HG02678 (cell line): ENCODE measurements at regions not wholly inside any gene's neighbourhood (a gene's known extent, or its start where the extent isn't known, plus 50 kb on each side); places are given as distances from the start of the nearest gene placed in this dataset.
A peak's percentile ranks its signal among the peaks of the same experiment; 100 is the strongest.

ENCODE experiments used
- ATAC-seq: cut with Tn5 transposase; IDR thresholded peaks from one replicate; pipeline ENCODE4 v1.9.1; 2021; ENCODE audit warnings: mild to moderate bottlenecking, moderate library complexity; ENCODE audit not compliant: unreplicated experiment

GRCh38 chr3:94179059-94179458 lies 116.2 kb downstream of the NSUN3 start:
- no peak for ATAC-seq

GRCh38 chr3:94183551-94183950 lies 120.7 kb downstream of the NSUN3 start:
- ATAC-seq: no peak

GRCh38 chr3:94184781-94185180 lies 121.9 kb downstream of the NSUN3 start:
- ATAC-seq: no peak

- ATAC-seq: no peak
Measured at GRCh38 chr3:94185753-94186152, 122.9 kb downstream of the NSUN3 start.

- ATAC-seq: no peak
Measured at GRCh38 chr3:94187697-94188096, 124.8 kb downstream of the NSUN3 start.

GRCh38 chr3:94195381-94195780 lies 132.5 kb downstream of the NSUN3 start:
- no peak for ATAC-seq

GRCh38 chr3:94206291-94206690 lies 143.4 kb downstream of the NSUN3 start:
- no peak for ATAC-seq

- ATAC-seq: no peak
Measured at GRCh38 chr3:94210256-94210655, 147.4 kb downstream of the NSUN3 start.

GRCh38 chr3:94217406-94217805 lies 154.5 kb downstream of the NSUN3 start:
- no peak for ATAC-seq

GRCh38 chr3:94220426-94220825 lies 157.6 kb downstream of the NSUN3 start:
- no peak for ATAC-seq

- ATAC-seq: no peak
Measured at GRCh38 chr3:94221829-94222228, 159.0 kb downstream of the NSUN3 start.

GRCh38 chr3:94225148-94225865 lies 162.4 kb downstream of the NSUN3 start:
- ATAC-seq: no peak

- no peak for ATAC-seq
Measured at GRCh38 chr3:94226078-94226477, 163.2 kb downstream of the NSUN3 start.

GRCh38 chr3:94232921-94233320 lies 170.1 kb downstream of the NSUN3 start:
- no peak for ATAC-seq

- ATAC-seq: peak; percentile 86
Measured at GRCh38 chr3:94234177-94234788, 171.4 kb downstream of the NSUN3 start.

- ATAC-seq: no peak
Measured at GRCh38 chr3:94241986-94242385, 179.1 kb downstream of the NSUN3 start.

- no peak for ATAC-seq
Measured at GRCh38 chr3:94246171-94246570, 183.3 kb downstream of the NSUN3 start.

GRCh38 chr3:94248042-94248441 lies 185.2 kb downstream of the NSUN3 start:
- ATAC-seq: no peak

GRCh38 chr3:94249491-94250079 lies 186.7 kb downstream of the NSUN3 start:
- ATAC-seq: peak; percentile 94

GRCh38 chr3:94251566-94251965 lies 188.7 kb downstream of the NSUN3 start:
- no peak for ATAC-seq

- ATAC-seq: no peak
Measured at GRCh38 chr3:94252316-94252715, 189.5 kb downstream of the NSUN3 start.
